Iris pigment epithelial cell (primary cell): ENCODE measurements at regions not wholly inside any gene's neighbourhood (a gene's known extent, or its start where the extent isn't known, plus 50 kb on each side); places are given as distances from the start of the nearest gene placed in this dataset.
A peak's percentile ranks its signal among the peaks of the same experiment; 100 is the strongest.

Experiments used
- DNase-seq: peaks from one replicate; pipeline ENCODE4 v3.0.0-alpha.2; 2011; ENCODE audit warnings: low read depth

DNA sequence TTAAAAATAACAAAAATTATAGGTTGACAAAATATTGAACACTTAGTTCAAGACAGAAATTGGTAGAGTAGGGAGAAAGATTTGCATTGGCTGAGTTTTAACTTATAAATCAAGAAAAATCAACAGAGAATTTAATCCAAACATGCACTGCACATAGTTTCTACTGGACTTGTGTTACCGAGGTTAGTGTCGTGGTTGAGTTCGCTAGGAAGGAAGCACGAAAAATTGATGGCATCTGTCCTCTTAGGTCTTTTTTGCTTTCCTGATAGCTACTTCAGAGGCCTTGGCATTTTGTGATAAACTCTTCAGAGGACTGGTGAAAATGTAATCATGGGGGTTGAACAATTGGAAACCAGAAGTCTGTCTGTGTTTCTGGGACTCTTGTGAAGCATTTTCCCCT lies 392.9 kb downstream of the NUAK1 start:
- DNase-seq = no peak

DNA sequence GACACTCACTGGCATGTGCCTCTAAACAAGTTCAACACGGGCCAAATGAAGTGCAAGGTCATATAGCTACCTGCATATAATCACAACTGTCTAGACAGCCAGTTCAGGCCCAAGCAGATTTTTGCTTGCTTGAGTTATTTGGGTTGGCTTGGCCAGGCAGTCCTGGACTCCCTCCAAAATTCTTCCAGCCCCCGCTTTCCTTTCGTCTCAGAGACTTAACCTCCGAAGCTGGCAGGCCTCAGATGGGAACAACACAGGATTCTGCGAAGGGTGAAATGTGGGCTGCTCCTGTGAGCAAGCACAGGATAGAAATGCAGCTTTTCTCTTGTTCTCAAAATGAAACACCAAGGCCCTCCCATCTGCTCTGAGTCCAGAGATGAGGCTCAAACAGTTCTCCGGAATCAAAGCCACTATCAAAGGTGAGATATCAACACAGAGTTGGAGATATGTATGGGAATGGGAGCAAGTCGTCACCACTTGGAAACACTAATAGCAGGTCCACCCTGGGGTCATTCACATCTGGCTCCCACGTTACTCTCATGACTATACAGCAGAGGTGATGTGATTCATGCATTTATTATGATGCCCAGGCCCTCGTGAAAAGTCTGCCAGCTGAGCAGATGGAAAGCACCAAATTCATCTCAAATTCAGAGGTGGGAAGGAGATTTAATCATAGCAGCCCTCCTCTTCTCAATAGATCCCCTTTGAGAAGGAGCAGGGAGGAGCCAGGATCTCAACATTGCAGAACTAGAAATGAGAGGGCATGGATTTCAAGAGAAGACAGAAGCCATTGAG lies 389.8 kb downstream of the NUAK1 start:
- peak; percentile 80 for DNase-seq

- no peak for DNase-seq
Observed at GRCh38 chr12:105750096-105750495, 388.7 kb downstream of the NUAK1 start.

DNA sequence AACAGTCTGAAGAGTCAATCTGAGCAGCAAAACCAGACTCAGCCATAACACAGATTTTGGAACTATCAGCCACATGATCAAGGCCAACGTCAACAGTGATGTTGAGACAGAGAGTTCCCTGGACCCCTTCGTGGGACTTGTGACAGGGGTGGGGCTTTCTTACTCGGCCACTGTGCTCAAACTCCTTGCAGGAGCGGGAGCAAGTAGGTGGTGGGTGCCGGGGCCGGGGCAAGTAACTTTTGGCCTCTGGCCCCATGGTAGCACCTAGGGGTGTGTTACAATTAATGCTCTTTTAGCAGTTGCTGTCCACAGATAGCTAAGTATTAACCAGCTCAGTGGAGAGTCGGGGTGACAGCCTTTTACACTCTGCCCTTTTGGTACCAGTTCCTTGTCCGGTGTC lies 384.4 kb downstream of the NUAK1 start:
- no peak for DNase-seq

- no peak for DNase-seq
Observed at GRCh38 chr12:105756961-105757360, 381.8 kb downstream of the NUAK1 start.

- no peak for DNase-seq
Observed at GRCh38 chr12:105759149-105759548, 379.6 kb downstream of the NUAK1 start.

DNA sequence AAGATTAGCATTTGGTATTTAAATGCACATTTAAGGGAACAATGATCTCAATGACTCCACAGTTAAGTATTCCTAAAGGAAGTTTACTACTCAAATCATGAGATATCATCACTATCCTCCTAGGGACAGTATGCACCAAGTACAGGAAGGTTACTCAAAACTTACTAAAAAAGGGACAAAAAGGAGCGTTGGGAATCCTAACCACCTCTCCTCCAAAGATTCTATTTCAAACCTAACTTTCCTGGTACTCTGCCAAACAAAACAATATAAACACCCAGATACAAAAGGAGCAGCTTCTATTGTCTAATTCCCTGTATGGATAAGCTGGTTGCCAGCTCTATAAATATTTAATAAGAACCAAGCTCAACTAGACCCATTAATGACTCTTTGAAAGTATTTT lies 377.7 kb downstream of the NUAK1 start:
- DNase-seq = no peak

DNA sequence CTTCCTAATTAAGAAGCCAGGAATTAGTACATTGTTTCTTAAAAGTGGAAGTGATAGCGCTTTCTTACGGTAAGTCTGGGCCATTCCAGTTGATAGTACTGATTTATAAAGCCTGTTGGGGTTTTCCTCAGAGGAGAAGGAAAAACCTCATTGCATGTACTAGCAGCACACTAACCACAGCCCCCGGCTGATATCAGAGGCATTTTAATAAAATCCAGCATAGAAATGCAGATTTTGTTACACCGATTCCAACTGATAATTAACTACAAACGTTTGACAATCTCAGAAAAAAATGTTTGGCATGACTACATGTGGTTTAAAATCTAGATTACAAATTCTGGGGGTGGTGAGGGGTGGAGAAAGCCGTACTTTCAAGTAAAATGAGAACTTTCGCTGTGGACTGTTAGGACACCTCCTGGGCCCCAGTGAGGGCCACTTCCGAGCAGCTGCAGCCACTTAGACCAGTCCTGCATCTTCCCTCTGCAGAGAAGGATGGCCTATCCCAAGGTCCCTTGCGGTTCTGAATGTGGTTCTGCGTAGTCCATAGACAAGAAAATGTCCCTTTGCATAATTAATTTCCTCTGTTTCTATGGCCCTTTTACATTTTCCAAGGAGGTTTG lies 374.4 kb downstream of the NUAK1 start:
- DNase-seq = no peak

DNA sequence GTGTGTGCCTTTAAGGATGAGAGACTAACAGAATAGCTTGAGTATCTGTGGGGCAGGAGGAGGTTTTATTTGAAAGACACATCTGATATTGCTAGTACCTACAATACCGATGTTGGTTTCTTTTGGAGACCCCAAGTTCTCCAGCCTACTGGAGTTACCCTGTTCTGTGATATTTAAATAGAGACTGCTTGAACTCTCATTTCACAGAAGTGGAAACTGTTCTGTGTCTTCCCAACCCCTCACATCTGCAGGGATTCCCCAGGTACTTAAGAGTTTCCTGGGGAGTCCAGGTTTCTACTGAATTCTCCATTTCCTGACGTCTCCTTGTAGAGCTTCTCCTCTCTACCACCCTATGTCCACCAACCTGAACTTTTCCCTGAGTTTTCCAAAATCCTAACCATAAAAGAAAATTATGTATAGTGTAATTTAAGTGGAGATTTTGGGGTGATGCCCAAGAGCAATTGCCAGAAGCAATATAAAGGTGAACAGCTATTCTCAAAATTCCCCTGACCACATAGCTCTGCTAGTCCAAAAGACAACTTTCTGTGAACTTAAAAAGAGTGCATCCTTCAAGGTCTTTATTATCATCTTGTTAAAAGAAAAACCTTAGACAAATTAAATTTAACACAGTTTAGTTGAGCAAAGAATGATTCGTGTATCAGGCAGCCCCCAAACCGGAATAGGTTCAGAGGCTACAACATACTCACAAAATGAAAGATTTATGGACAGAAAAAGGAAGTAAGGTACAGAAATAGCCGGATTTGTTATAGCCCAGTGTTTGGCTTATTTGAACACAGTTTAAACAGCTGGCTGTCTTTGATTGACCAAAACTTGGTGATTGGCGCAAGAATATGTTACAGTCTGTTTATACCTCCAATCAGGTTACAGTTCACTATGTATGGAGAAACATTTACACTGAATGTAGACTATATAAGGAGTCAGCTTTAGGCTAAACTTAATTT lies 373.4 kb downstream of the NUAK1 start:
- DNase-seq = no peak

DNA sequence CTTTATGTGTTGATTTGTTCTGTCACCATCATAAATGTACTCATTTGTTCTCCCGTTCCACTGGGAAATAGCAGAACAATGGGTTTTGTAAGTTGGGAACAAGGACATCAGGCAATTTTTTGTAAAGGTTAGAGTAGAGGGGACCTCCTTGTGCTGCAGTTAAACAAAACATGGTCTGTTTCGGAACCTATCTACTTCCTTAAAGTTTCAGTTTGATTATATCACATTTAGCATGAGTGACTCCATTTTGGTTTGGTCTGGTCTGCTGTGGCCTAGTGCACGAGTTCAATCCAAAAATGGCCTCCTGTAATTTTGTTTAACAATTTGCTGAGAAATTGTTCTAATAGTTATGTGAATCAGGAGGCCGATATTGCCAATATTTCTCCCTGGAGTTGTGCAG lies 372.7 kb downstream of the NUAK1 start:
- no peak for DNase-seq

GRCh38 chr12:105769486-105769885 lies 369.3 kb downstream of the NUAK1 start:
- no peak for DNase-seq

DNA sequence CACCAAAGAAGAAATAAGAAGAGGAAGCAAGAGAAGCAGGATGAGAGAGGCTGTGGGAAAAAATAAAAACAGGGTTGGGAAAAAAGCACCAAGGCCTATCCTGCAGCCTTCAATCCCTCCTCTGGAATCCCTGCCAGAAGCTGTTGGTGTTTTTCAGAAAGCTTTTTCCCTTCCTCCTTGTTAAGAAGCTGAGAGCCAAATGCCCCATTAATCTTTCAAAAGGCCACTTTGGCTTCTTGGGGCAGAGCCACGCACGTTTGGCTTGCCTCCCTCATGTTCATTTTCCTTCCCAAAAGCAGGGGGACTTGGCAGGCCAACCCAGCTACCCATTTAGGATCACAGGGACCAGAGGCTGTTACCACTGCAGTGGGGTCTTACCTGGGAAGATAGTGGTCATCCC lies 365.3 kb downstream of the NUAK1 start:
- DNase-seq = no peak

GRCh38 chr12:105774037-105774436 lies 364.7 kb downstream of the NUAK1 start:
- no peak for DNase-seq

DNA sequence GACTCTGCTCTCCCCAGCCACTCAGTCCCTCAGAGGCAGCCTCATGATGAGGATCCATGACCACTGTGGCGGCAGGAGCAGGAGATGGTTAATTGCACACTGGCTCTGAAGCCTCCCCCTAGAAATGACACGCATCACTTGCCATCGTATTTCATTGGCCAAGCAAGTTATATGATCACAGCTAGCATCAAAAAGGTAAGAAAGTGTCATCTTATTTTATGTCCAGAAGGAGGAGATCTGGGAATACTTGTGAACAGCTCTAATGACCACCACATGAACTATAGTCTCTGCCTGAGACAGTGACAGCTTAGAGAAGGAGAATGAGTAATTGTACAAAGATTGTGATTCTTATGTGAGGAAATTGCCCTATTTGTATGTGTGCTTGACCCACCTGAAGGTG lies 363.4 kb downstream of the NUAK1 start:
- peak; percentile 65 for DNase-seq

DNA sequence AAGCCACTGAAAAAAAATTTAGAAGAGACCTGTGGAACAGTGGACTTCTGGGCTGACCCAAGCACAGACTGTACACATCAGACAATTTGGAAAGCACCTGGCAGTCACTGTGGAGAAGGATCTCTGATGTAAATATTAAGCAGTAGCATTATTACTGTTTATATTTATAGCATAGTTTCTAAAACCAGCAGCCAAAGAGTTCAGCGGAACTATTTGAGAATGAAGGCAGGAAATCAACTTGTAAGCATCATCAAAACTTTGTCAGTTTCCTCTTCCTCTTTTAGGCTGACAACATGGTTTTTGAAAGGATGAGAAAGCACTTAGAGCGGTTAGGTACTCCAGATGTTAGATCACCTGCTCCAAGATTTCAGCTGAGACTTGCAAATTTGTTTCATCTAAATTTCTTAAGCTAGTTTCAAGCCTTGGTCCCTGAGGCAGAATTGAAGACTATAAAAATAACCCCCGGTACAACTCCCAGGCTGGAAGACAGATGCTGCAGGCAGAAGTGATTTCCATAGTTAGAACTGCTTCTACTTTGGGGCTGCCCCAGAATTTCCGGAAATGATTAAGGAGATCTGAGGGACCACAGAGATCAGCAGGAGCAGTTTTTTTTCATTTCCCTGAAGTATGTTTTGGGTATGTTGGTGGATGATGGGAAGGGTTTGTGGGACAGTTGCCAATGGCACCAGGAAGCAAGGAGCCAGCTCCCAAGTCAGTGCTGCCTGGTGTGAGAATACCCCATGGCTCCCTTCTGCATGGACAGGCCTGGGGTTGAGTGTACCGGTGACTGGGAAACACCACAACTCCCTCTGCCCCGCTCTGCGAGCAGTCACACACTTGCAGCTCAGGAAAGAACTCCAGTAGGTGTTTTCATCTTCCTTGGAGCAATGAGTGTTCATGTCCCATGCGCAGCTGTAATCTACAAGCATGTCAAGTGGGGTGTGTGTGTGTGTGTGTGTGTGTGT lies 354.5 kb downstream of the NUAK1 start:
- no peak for DNase-seq

DNA sequence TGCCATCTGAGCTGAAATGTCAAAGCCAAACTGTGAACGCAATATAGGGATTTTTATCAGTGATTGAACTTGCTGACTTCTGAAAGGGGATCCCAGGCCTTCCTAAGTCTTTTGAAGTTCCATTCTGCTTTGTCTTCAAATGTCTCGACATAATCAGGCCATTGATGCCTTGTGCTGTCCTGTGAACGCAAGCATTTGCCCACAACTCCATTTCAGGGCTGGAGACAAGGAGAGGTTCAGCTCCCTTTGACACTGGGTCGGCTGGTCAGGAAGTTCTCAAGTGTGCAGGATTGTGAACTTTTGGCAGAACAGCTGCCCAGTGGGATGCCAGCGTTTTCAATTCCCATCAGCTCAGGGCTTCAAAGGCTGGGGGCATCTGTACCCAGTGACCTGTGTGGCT lies 345.3 kb downstream of the NUAK1 start:
- no peak for DNase-seq

- no peak for DNase-seq
Observed at GRCh38 chr12:105798256-105798845, 340.4 kb downstream of the NUAK1 start.

DNA sequence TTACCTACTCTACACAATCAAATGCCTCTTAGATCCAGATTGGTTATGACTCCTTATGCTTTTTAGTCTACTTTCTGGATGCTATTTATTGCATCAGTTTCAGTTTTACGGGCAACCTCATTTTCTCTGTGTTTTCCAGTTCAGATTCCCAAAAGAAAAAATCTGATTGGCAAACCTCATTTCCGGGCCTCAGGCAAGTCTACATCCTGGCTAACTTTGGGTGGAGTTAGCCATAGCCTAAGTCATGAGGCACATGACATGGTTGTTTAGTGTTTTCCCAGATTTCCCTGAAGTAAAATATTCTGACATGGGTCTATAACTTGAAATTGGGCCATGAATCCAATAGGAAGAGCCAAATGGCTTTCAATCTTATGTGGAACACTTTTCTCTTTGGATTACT lies 339.7 kb downstream of the NUAK1 start:
- DNase-seq = no peak

DNA sequence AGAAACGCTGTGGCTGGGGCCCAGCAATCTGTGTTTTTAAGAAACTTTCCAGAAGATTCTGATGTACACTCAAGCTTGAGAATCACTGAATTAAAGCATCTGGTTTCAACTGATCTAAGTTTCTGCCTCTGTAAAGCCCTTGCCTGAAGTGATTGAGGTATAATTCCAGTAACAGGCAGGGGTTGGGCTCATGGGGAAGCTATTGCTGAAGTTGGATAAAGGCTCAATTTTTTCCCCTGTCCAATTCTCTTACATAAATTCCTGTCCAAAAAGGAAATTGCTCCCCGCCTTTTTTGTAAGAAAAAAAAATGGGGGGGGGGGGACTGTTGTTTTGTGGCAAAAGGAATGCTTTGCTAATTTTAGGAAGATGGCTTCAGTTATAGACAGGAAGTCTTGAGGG lies 337.4 kb downstream of the NUAK1 start:
- DNase-seq = no peak

DNA sequence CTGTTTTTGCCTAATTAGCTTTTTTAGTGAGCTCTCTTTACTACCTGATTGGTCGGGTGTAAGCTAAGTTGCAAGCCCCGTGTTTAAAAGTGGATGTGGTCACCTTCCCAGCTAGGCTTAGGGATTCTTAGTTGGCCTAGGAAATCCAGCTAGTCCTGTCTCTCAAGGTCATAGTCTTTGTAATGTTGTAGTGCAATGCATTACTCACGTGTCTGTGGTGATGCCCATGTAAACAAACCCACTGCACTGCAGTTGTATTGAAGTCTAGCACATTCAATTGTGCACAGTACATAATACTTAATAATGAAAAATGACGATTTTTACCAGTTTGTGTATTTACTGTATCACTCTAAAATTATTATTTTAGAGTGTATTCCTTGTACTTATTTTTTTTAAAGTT lies 335.5 kb downstream of the NUAK1 start:
- DNase-seq = peak; percentile 44

DNA sequence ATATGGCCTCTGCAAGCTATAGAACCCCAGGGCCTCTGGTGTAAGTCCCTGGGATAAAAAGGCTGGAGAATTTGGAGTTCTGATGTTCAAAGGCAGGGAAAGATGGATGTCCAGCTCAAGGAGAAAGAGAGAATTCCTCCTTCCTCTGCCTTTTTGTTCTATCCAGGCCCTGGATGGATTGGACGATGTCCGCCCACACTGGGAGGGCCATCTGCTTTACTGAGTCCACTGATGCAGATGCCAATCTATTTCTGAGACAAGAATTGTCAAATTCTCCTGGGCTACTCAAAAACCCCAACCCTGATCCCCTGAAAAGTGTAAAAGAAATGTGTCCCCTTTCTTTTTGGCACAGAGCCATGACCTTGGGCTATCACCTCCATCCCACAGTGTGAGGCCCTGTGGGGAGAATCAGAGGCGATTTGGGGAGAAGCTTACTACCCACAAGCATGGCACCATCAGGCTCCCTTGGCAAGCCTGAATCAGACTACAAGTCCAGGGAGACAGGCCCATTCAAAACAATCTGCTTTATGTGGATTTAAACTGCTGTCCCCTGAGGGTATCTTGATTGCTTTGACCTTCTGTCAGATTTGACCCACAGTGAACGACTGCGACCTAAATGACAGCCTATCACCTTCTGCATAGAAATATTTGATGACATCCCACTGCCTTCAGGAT lies 334.0 kb downstream of the NUAK1 start:
- no peak for DNase-seq
